Coronary artery (tissue), 2 donors: ENCODE measurements at regions not wholly inside any gene's neighbourhood (a gene's known extent, or its start where the extent isn't known, plus 50 kb on each side); places are given as distances from the start of the nearest gene placed in this dataset.
"Not testable (repeated sequence)": the region's sequence is repeated elsewhere in the genome, so short reads cannot be mapped to it uniquely, and the experiment has no call there.

ENCODE experiments used
- DNase-seq: peaks from one replicate; pipeline ENCODE4 v3.0.0-alpha.2; 2017; ENCODE audit warnings: low spot score
- H3K27ac ChIP-seq, 2 donors: fragments of 200-600 bp; sonication (generic); one replicate each; pipeline ENCODE4 v1.5.1; 2016 to 2019
- H3K4me3 ChIP-seq: fragments of 200-600 bp; sonication (generic); 2 replicates; pipeline ENCODE4 v1.5.1; 2016; ENCODE audit warnings: mild to moderate bottlenecking, moderate library complexity
- TF ChIP-seq, protein P1 (sequence below): fragments of 200-600 bp; sonication (generic); IDR thresholded peaks from one replicate; pipeline ENCODE4 v1.5.1; 2019; ENCODE audit warnings: antibody characterized with exemption

DNA sequence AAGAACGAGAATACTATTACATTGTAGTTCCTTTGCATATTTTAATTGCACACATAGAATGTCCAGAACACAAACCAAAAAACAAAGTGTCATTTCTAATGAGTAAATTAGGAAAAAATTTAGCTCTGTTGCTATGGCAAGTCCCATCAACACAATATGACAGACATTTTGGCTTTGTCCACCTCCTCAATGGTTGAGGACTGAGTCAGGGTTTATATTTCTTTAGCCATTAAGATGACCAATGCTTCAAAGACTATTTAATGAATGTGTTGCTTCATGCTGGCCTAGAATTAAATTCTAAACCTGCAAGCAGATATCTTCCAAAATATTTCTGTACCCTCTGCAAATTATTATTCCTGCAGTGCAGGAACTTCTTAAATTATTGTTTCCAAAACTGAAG, 719.2 kb downstream of the NTRK3 start:
- Histone ChIP-seq H3K4me3 (no peak overlapping the region), H3K27ac (no peak overlapping the region)
- TF ChIP-seq, protein P1, sequence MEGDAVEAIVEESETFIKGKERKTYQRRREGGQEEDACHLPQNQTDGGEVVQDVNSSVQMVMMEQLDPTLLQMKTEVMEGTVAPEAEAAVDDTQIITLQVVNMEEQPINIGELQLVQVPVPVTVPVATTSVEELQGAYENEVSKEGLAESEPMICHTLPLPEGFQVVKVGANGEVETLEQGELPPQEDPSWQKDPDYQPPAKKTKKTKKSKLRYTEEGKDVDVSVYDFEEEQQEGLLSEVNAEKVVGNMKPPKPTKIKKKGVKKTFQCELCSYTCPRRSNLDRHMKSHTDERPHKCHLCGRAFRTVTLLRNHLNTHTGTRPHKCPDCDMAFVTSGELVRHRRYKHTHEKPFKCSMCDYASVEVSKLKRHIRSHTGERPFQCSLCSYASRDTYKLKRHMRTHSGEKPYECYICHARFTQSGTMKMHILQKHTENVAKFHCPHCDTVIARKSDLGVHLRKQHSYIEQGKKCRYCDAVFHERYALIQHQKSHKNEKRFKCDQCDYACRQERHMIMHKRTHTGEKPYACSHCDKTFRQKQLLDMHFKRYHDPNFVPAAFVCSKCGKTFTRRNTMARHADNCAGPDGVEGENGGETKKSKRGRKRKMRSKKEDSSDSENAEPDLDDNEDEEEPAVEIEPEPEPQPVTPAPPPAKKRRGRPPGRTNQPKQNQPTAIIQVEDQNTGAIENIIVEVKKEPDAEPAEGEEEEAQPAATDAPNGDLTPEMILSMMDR, result no peak
- DNase-seq, result no peak

DNA sequence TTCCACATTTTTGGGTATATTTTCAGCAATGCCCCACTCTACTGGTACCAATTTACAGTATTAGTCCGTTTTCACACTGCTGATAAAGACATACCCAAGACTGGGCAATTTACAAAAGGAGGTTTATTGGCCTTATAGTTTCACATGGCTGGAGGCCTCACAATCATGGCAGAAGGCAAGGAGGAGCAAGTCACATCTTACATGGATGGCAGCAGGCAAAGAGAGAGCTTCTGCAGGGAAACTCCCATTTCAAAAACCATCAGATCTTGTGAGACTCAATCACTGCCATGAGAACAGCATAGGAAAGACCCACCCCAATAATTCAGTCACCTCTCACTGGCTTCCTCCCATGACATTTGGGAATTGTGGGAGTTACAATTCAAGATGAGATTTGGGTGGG, 722.9 kb downstream of the NTRK3 start:
- not testable (repeated sequence) for DNase-seq, H3K27ac ChIP-seq, H3K4me3 ChIP-seq

DNA sequence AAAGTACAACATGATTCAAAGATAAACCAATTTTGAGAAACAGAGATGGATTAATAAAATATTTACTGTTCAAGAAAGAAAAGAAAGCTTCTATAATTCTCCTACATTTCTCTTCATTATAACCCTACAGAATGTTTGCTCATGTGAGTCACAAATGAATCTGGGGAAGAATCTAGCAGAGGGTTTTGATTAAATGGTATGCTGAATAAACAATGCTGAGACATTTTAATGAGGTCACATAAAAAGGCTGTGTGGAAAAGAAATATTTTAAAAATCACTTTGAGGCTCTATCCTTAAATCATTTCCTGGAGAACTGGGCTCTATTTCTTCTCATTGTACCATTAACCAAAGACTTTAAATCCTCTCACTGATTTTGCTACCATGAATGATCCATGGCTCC, 727.7 kb downstream of the NTRK3 start:
- TF ChIP-seq, protein P1, result no peak
- no peak overlapping the region for H3K27ac ChIP-seq
- DNase-seq, result no peak
- no peak overlapping the region for H3K4me3 ChIP-seq

DNA sequence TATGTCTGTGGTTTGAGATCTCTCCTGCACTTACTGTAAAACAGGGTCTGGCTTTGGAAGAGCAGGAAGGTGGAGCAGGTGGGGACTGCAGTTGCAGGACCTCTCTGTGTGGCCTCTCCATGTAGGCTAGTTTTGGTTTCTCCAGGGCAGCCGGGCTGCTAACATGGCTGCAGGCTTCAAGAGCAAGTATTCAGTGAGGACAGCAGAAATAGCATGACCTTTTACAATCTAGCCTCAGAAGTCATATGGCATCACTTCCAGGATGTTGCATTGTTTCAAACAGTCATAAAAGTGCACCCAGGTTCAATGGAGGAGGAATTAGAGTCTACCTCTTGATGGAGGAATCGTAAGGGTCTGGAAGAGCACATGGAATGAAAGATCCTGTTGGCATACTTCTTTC, 728.7 kb downstream of the NTRK3 start:
- TF ChIP-seq, protein P1, result no peak
- Histone ChIP-seq H3K4me3 (no peak overlapping the region), H3K27ac (no peak overlapping the region)
- no peak for DNase-seq

DNA sequence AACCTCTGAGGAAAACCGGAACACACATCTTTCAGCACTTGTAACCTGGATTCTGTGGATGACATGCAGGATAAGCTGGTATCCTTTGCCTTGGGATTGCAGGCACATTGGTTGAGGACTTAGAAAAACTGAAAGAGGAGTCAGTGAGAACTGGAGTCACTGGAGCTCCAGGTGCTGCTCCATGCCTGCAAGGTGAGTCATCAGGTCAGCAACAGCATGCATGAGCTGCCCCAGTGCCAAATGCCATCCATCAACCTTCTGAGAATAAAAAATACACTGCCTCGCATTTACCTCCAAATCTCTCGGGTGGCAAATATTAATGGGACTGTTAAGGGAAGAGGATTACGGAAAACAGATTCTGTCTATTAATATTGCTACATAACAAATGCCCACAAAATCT, 729.1 kb downstream of the NTRK3 start:
- no peak overlapping the region for H3K4me3 ChIP-seq
- TF ChIP-seq, protein P1, result no peak
- no peak overlapping the region for H3K27ac ChIP-seq
- no peak for DNase-seq

DNA sequence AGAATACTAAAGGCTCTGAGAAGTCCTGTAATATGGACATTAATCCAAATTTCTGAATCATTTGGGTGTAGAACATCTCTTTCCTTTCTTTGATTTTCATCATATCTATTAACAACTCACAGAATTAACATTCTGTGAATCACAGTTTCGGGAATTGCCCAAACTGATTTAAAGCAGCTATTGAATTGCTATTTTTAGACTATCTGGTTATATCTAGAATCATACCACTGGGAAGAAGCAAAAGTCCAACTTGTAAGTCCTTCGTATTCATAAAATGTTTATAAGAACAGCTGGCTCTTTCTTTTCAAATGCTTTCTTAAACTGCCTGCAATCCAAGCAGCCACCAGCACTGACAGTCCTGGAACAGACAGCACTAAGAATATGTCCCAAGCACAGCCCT, 733.0 kb downstream of the NTRK3 start:
- DNase-seq, result no peak
- TF ChIP-seq, protein P1, result no peak
- no peak overlapping the region for H3K4me3 ChIP-seq

DNA sequence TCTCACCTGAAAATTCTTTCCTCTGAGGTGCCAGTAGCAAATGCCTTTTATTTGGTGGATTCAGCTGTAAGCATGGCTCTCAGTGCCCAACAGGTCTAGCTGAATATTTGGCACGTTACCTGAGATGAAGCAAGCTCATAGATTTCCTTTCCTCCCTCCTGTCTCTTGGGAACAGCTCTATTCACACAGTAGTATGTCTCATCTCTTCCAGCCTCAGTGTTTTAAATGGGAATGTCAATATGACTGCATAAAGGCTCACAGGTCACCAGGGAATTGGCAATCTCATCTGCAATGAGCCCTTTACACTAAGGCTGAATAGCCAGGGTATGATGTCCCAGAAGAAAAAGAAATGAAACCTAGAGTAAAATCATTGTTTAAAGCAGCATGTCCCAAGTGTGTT, 733.5 kb downstream of the NTRK3 start:
- TF ChIP-seq, protein P1, result no peak
- no peak overlapping the region for H3K4me3 ChIP-seq

More for the DNA sequence above, 733.0 kb downstream of the NTRK3 start:
- no peak overlapping the region for H3K27ac ChIP-seq

DNA sequence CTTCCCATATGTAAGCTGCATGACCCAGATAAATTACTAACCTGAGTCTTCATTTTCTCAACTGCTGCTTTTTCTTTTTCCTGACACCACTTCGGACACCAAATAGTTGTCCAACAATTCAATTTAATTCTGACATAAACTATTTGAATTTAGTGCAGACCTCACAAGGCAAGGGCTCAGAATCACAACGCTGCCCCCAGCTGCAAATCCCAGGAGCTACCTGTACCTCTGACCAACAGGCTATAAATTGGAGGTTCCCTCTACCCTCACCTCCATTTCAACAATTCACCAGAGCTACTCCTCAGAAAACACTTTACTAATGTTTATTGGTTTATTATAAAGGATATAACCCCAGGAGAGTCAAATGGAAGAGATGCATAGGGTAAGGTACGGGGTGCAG, 737.6 kb downstream of the NTRK3 start:
- no peak for DNase-seq
- TF ChIP-seq, protein P1, result no peak
- H3K4me3 ChIP-seq, result no peak overlapping the region
- no peak overlapping the region for H3K27ac ChIP-seq

More for the DNA sequence above, 733.5 kb downstream of the NTRK3 start:
- H3K27ac ChIP-seq, result no peak overlapping the region
- DNase-seq, result no peak
